GM12878 (cell line): ENCODE measurements at regions not wholly inside any gene's neighbourhood (a gene's known extent, or its start where the extent isn't known, plus 50 kb on each side); places are given as distances from the start of the nearest gene placed in this dataset.

Experiments
- ATAC-seq: fragments of 200-7000 bp; cut with Tn5 transposase; 3 replicates; pipeline ENCODE4 v1.9.1; 2020; ENCODE audit warnings: mild to moderate bottlenecking, moderate library complexity
- BruUV-seq: library from RNA; stranded (reverse); fragments of 400-500 nt; replicated peaks from 2 replicates; lab custom pipeline; 2021; lab: Mats Ljungman, UMichigan
- CTCF ChIA-PET: fragments of 300-600 bp; sonication (Branson Sonifier 250); formaldehyde crosslinking; extraction: SDS; loops from one replicate; lab custom pipeline; 2021; ENCODE audit warnings: inconsistent platforms; lab: Yijun Ruan, JAX
- POLR2A ChIA-PET: fragments of 350-600 bp; formaldehyde crosslinking; extraction: SDS; loops from one replicate; lab custom pipeline; 2021; ENCODE audit warnings: inconsistent platforms; lab: Charles Lee
- RAD21 ChIA-PET: fragments of 300-600 bp; sonication (Branson Sonifier 250); formaldehyde crosslinking; loops from one replicate; lab custom pipeline; 2023; ENCODE audit warnings: antibody characterized with exemption; ENCODE audit not compliant: unreplicated experiment; lab: Charles Lee
- SMC1A ChIA-PET: fragments of 300-600 bp; sonication (Branson Sonifier 250); formaldehyde crosslinking; loops from one replicate; lab custom pipeline; 2023; ENCODE audit not compliant: unreplicated experiment, uncharacterized antibody; lab: Charles Lee
- DNase-seq: peaks from one replicate; pipeline ENCODE4 v3.0.0-alpha.2; 2011; ENCODE audit warnings: low read depth, low spot score
- FAIRE-seq: peaks from 3 replicates; lab custom pipeline; 2011; peaks lifted over from hg19 to GRCh38; lab: Jason Lieb, UNC
- H2AFZ ChIP-seq: 2 replicates; pipeline ENCODE4 v1.6.0; 2011; ENCODE audit warnings: low read depth, low read length, control low read depth; ENCODE audit not compliant: control insufficient read depth
- H3K27ac ChIP-seq: 2 replicates; pipeline ENCODE4 v1.5.1; 2011; ENCODE audit warnings: control low read depth; ENCODE audit not compliant: control insufficient read depth, insufficient read depth
- H3K27me3 ChIP-seq, 2 experiments: replicated peaks in 1 of 2; 2 replicates each; pipeline versions ENCODE4 v1.6.0 to v1.6.1; 2011; ENCODE audit warnings: low read length in 1 of 2; ENCODE audit not compliant: control insufficient read depth in 2 of 2, insufficient read depth in 2 of 2
- H3K36me3 ChIP-seq, 2 experiments: 2 replicates each; pipeline ENCODE4 v1.5.1; 2011; ENCODE audit warnings: low read length in 1 of 2; ENCODE audit not compliant: control insufficient read depth in 2 of 2, insufficient read depth in 2 of 2
- H3K4me1 ChIP-seq: 2 replicates; pipeline ENCODE4 v1.6.1; 2011; ENCODE audit warnings: mild to moderate bottlenecking, low read length, moderate library complexity, mixed read lengths; ENCODE audit not compliant: control insufficient read depth, insufficient read depth
- H3K4me2 ChIP-seq: 2 replicates; pipeline ENCODE4 v1.6.0; 2011; ENCODE audit warnings: control low read depth; ENCODE audit not compliant: control insufficient read depth, insufficient read depth
- H3K4me3 ChIP-seq: fragments of 200-600 bp; sonication (generic); 2 replicates; pipeline ENCODE4 v1.5.1; 2016
- H3K79me2 ChIP-seq: 2 replicates; pipeline ENCODE4 v1.6.0; 2011; ENCODE audit warnings: low read length; ENCODE audit not compliant: control insufficient read depth, insufficient read depth
- H3K9ac ChIP-seq: 2 replicates; pipeline ENCODE4 v1.8.0; 2011; ENCODE audit warnings: low read length, control low read depth, mixed read lengths; ENCODE audit not compliant: control insufficient read depth, insufficient read depth
- H3K9me3 ChIP-seq: replicated peaks from 3 replicates; pipeline ENCODE4 v1.5.1; 2011; ENCODE audit warnings: mild to moderate bottlenecking, low read length; ENCODE audit not compliant: control insufficient read depth, insufficient read depth
- H4K20me1 ChIP-seq: 2 replicates; pipeline ENCODE4 v1.6.0; 2011; ENCODE audit not compliant: control insufficient read depth, insufficient read depth
- BACH1 ChIP-seq: fragments of 450-650 bp; IDR thresholded peaks from 2 replicates; pipeline ENCODE4 v1.6.1; 2017; ENCODE audit warnings: mild to moderate bottlenecking, borderline replicate concordance
- BRCA1 ChIP-seq: IDR thresholded peaks from 2 replicates; pipeline ENCODE4 v1.6.1; 2011; ENCODE audit warnings: low read depth, low read length, improper control_type of control experiment
- GABPA ChIP-seq: IDR thresholded peaks from 2 replicates; pipeline ENCODE4 v1.6.1; 2014; ENCODE audit warnings: antibody characterized with exemption, low read depth, mild to moderate bottlenecking, inconsistent platforms
- HDAC2 ChIP-seq: fragments of 200-600 bp; sonication (generic); IDR thresholded peaks from 2 replicates; pipeline ENCODE4 v1.6.1; 2017
- IRF4 ChIP-seq: IDR thresholded peaks from 2 replicates; pipeline ENCODE4 v1.6.1; 2011; ENCODE audit warnings: low read depth, low read length
- IRF5 ChIP-seq: fragments of 450-650 bp; IDR thresholded peaks from 2 replicates; pipeline ENCODE4 v1.6.1; 2017; ENCODE audit warnings: borderline replicate concordance
- LARP7 ChIP-seq: fragments of 450-650 bp; IDR thresholded peaks from 2 replicates; pipeline ENCODE4 v1.6.1; 2017; ENCODE audit warnings: mild to moderate bottlenecking
- MTA2 ChIP-seq: fragments of 450-650 bp; IDR thresholded peaks from 2 replicates; pipeline ENCODE4 v1.6.1; 2016; ENCODE audit warnings: low read depth, mild to moderate bottlenecking, moderate library complexity
- POLR2AphosphoS2 ChIP-seq: IDR thresholded peaks from 2 replicates; pipeline ENCODE4 v1.6.1; 2011; ENCODE audit warnings: low read depth, mild to moderate bottlenecking, low read length, improper control_type of control experiment, moderate library complexity
- RBBP5 ChIP-seq: fragments of 200-600 bp; sonication (generic); conservative IDR thresholded peaks from 2 replicates; pipeline ENCODE4 v1.6.1; 2016
- RELA ChIP-seq: fragments of 450-650 bp; IDR thresholded peaks from 2 replicates; pipeline ENCODE4 v1.8.0; 2014; ENCODE audit warnings: borderline replicate concordance; ENCODE audit not compliant: partially characterized antibody
- SIN3A ChIP-seq: IDR thresholded peaks from 2 replicates; pipeline ENCODE4 v1.6.1; 2012; ENCODE audit warnings: low read depth, low read length, improper control_type of control experiment
- TBL1XR1 ChIP-seq: IDR thresholded peaks from 2 replicates; pipeline ENCODE4 v1.6.1; 2012; ENCODE audit warnings: low read depth, low read length, improper control_type of control experiment
- WRNIP1 ChIP-seq: IDR thresholded peaks from 2 replicates; pipeline ENCODE4 v1.6.1; 2011; ENCODE audit warnings: low read depth, low read length, improper control_type of control experiment, borderline replicate concordance
- YY1 ChIP-seq: IDR thresholded peaks from 2 replicates; pipeline ENCODE4 v1.6.1; 2011; ENCODE audit warnings: low read depth, mild to moderate bottlenecking, low read length
- ZBTB40 ChIP-seq: fragments of 450-650 bp; IDR thresholded peaks from 2 replicates; pipeline ENCODE4 v1.6.1; 2016; ENCODE audit warnings: mild to moderate bottlenecking, moderate library complexity, borderline replicate concordance
- ZNF207 ChIP-seq: fragments of 450-650 bp; IDR thresholded peaks from 2 replicates; pipeline ENCODE4 v1.6.1; 2014; ENCODE audit warnings: antibody characterized with exemption, mild to moderate bottlenecking, borderline replicate concordance
- WGBS: methylation state at CpG from one replicate; pipeline ENCODE4 v1.1.6; 2016; ENCODE audit warnings: low lambda C conversion rate; ENCODE audit not compliant: insufficient replicate concordance, insufficient coverage; ENCODE audit errors: missing lambda C conversion rate; 5-methylcytosine and 5-hydroxymethylcytosine counted together
- in situ Hi-C: fragments of 300-500 bp; cut with MboI; formaldehyde crosslinking; loops from 9 replicates; pipeline ENCODE4 v1.14.3; 2018; ENCODE audit warnings: mixed read lengths
- intact Hi-C: fragments of 100-400 bp; cut with micrococcal nuclease; formaldehyde crosslinking; loops from one replicate; pipeline ENCODE4 v1.14.2; 2022; ENCODE audit not compliant: unreplicated experiment

GRCh38 chr4:124070688-124071484 lies 641.6 kb downstream of the ANKRD50 start:
- ChIA-PET RAD21 (no interaction called here), CTCF (no interaction called here), SMC1A (interaction anchor here (1.5 kb wide), 1 partner anchor 51 kb away, joined by 3 read pairs; no protein-coding TSS in a partner anchor), POLR2A (no interaction called here)
- H3K4me2 ChIP-seq = no peak overlapping the region
- in situ Hi-C loops (no loop called here), intact Hi-C loops (no loop called here)
- 36% methylated on average over 3 of the region's 3 CpGs for WGBS
- no peak overlapping the region for H3K4me3 ChIP-seq
- FAIRE-seq (no peak), DNase-seq (no peak), ATAC-seq (no peak)
- H3K27ac ChIP-seq = no peak overlapping the region
- H2AFZ ChIP-seq = no peak overlapping the region
- H3K79me2 ChIP-seq = no peaks in the 10 kb centered on the region
- BruUV-seq = no TSS peak
- H3K9ac ChIP-seq = no peak overlapping the region
- H3K9me3 ChIP-seq = no peaks in the 10 kb centered on the region
- no peaks in the 10 kb centered on the region for H3K36me3 ChIP-seq
- H3K4me1 ChIP-seq = no peaks in the 10 kb centered on the region
- no peaks in the 10 kb centered on the region for H4K20me1 ChIP-seq
- H3K27me3 ChIP-seq = no peaks in the 10 kb centered on the region
- TF ChIP-seq RBBP5 (no peak), SIN3A (no peak), HDAC2 (no peak), BACH1 (no peak), IRF4 (no peak), GABPA (no peak), POLR2AphosphoS2 (no peak), RELA (no peak), YY1 (no peak), LARP7 (no peak), MTA2 (no peak), BRCA1 (no peak), WRNIP1 (no peak), TBL1XR1 (no peak), ZNF207 (no peak), ZBTB40 (no peak), IRF5 (no peak)
